ENCODE measurements at regions not wholly inside any gene's neighbourhood (a gene's known extent, or its start where the extent isn't known, plus 50 kb on each side); places are given as distances from the start of the nearest gene placed in this dataset.

DNA sequence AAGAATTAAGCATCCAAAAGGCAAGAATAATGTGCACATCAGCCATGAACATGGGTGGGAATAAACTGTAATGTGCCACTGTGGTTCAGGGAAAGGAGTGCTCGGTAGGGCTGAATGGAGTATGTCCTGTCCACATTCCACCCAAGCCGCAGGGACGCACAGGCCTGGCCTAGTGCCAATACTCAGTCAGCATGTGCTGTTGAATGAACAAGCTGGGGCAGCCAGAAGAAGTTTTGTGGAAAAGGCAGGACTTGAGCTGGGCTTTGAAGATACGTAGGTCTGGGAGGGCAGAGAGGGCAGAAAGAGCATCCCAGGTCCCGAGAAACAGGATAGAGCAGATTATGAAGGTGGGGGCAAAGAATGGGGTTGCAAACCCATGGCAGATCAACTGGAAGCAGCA is 60.0 kb upstream of the PLET1 start:
- Histone ChIP-seq H3K9me1 (replicated peaks; ENCODE audit: control insufficient read depth, extremely low read depth, insufficient read depth, low read length) (no peaks in the 10 kb centered on the region), H3K9me3 (replicated peaks; ENCODE audit: control insufficient read depth, insufficient read depth, low read length) (no peaks in the 10 kb centered on the region), H2AFZ (ENCODE audit: low read depth, low read length) (no peak overlapping the region), H3K36me3 (ENCODE audit: control insufficient read depth in 2 of 2, extremely low read depth in 1 of 2, insufficient read depth in 2 of 2, low read length in 2 of 2) (no peaks in the 10 kb centered on the region), H3K4me3 (replicated peaks in 1 of 3; ENCODE audit: insufficient read depth in 1 of 3, low read depth in 1 of 3, low read length in 3 of 3) (no peak overlapping the region), H3K4me1 (ENCODE audit: control insufficient read depth, extremely low read depth, insufficient read depth, low read length) (peaks cover 26% of the 10 kb centered on the region), H3K27me3 (ENCODE audit: control insufficient read depth in 2 of 2, insufficient read depth in 2 of 2, low read length in 2 of 2) (no peaks in the 10 kb centered on the region), H3K9ac (replicated peaks; ENCODE audit: extremely low read depth, insufficient read depth, low read length) (no peak overlapping the region), H3K27ac (ENCODE audit: insufficient read depth, low read depth, low read length) (no peak overlapping the region), H4K20me1 (replicated peaks; ENCODE audit: control insufficient read depth, extremely low read depth, insufficient read depth, low read length) (no peaks in the 10 kb centered on the region), H3K79me2 (ENCODE audit: control insufficient read depth, insufficient read depth, low read length) (no peaks in the 10 kb centered on the region), H3K4me2 (ENCODE audit: insufficient read depth, low read length) (no peak overlapping the region)
- DNase-seq (ENCODE audit: low read depth, low spot score) (peak; percentile 60), FAIRE-seq (peak; percentile 84)
- dilution Hi-C loops (cut with MboI; ENCODE audit: extremely low pct_ligation_motif_present, low sequenced_read_pairs), result no loop called here
- intact Hi-C loops (cut with micrococcal nuclease), result no loop called here
- POLR2A ChIA-PET, result no interaction called here
- CTCF ChIA-PET, result no interaction called here
- TF ChIP-seq JUN (IDR thresholded peaks at IDR 0.05; ENCODE audit: borderline replicate concordance, insufficient read depth, insufficient read length, low read depth) (no peak), POLR2A (IDR thresholded peaks at IDR 0.05; ENCODE audit: low read depth, low read length) (no peak), MYC (IDR thresholded peaks at IDR 0.05; ENCODE audit: low read depth, low read length) (no peak), EZH2 (IDR thresholded peaks at IDR 0.05; ENCODE audit: borderline replicate concordance, low read depth, low read length, severe bottlenecking) (no peak), GATA2 (IDR thresholded peaks at IDR 0.05; ENCODE audit: insufficient read depth, insufficient read length, low read depth, low read length) (no peak), POLR2AphosphoS5 (IDR thresholded peaks at IDR 0.05; ENCODE audit: insufficient read depth, low read depth, low read length) (no peak), FOS (IDR thresholded peaks at IDR 0.05; ENCODE audit: borderline replicate concordance, insufficient read depth, low read length) (no peak)
- TF ChIP-seq, protein P1, sequence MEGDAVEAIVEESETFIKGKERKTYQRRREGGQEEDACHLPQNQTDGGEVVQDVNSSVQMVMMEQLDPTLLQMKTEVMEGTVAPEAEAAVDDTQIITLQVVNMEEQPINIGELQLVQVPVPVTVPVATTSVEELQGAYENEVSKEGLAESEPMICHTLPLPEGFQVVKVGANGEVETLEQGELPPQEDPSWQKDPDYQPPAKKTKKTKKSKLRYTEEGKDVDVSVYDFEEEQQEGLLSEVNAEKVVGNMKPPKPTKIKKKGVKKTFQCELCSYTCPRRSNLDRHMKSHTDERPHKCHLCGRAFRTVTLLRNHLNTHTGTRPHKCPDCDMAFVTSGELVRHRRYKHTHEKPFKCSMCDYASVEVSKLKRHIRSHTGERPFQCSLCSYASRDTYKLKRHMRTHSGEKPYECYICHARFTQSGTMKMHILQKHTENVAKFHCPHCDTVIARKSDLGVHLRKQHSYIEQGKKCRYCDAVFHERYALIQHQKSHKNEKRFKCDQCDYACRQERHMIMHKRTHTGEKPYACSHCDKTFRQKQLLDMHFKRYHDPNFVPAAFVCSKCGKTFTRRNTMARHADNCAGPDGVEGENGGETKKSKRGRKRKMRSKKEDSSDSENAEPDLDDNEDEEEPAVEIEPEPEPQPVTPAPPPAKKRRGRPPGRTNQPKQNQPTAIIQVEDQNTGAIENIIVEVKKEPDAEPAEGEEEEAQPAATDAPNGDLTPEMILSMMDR (IDR thresholded peaks at IDR 0.05; ENCODE audit: extremely low read depth in 1 of 2, insufficient read depth in 1 of 2, low read depth in 1 of 2, low read length in 2 of 2), result no peak
- no TSS peak for BruUV-seq (replicated peaks)
